Daoy (cell line): ENCODE measurements at regions not wholly inside any gene's neighbourhood (a gene's known extent, or its start where the extent isn't known, plus 50 kb on each side); places are given as distances from the start of the nearest gene placed in this dataset.
"Not testable (repeated sequence)": the region's sequence is repeated elsewhere in the genome, so short reads cannot be mapped to it uniquely, and the experiment has no call there.

Experiments used
- DNase-seq: peaks from one replicate; pipeline ENCODE4 v3.0.0-alpha.2; 2015; ENCODE audit warnings: low read depth

DNA sequence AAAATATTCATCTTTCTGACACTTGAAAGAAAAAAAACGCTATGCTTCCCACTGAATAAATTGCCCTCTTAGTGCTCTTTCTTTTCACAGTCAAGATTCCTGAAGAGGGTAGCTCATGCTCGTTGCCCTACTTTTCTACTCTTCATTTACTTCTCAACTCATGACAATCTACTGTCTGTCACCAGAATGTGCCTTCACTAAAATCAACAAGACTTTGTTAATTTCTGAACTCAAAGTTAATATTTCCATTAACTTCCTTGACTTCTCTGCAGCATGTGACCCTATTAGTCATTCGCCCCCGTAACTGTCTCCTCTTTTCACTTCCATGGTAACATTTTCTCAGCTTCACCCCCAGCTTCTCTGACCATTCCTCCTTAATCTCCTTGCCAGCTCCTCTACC lies 98.9 kb upstream of the MAPRE2 start:
- no peak for DNase-seq

DNA sequence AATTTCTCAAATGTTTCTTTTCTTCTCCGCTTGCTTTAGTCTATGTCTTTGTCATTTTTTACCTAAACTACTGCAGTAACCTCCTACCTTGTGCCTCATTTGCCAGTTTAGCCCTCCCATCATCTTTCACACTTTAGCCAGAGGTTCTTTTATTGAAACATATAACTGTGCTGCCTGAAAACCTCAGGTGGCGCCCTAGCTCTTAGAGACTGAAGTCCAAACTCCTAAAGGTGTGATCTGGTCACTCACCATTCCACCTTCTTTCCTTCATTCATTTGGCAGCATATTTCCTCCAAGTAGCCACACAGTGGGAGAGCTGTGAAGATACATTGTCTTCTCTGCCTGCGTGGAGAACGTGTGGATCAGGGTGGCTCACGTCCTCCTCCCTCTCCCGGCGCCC lies 98.2 kb upstream of the MAPRE2 start:
- DNase-seq, result no peak

- no peak for DNase-seq
Observed at GRCh38 chr18:34943587-34943986, 97.6 kb upstream of the MAPRE2 start.

- no peak for DNase-seq
Observed at GRCh38 chr18:34947711-34948125, 93.5 kb upstream of the MAPRE2 start.

DNA sequence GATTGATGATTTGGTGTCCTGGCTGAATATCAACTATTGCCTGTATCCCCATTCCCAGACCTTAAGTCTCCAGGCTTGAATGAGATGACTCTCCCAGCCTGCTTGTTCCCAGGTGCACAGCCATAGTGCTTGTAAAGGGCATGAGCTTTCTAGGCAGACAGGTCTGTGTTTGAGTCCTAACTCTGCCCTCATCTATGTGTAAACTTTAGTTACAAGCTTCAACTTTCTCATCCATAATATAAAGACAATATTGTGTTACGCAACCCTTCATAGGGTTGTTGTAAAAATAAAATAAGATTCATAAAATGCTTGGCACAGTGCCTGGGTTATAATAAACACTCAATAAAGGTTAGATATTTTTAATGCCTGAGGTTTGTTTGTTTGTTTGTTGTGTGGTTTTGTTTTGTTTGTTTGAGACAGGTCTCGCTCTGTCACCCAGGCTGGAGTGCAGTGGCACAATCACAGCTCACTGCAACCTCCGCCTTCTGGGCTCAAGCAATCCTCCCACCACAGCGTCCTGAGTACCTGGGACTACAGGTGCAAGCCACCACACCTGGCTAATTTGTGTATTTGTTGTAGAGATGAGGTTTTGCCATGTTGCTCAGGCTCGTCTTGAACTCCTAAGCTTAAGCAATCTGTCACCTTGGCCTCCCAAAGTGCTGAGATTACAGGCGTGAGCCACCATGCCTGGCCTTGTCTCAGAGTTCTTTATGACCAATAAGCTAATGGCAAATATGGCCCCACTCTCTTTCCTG lies 89.4 kb upstream of the MAPRE2 start:
- no peak for DNase-seq

- no peak for DNase-seq
Observed at GRCh38 chr18:34953212-34953611, 88.0 kb upstream of the MAPRE2 start.

DNA sequence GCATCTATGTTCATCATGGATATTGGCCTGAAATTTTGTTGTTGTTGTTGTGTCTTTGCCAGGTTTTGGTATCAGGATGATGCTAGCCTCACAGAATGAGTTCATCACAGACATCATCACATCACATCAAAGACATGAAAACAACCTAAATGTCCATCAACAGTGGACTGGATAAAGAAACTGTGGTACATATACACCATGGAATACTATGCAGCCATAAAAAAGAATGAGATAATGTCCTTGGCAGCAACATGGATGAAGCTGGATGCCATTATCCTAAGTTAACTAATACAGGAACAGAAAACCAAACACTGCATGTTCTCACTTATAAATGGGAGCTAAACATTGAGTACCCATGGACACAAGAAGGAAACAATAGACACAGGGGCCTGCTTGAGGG lies 85.7 kb upstream of the MAPRE2 start:
- DNase-seq, result not testable (repeated sequence)

GRCh38 chr18:34956663-34957062 lies 84.5 kb upstream of the MAPRE2 start:
- no peak for DNase-seq

DNA sequence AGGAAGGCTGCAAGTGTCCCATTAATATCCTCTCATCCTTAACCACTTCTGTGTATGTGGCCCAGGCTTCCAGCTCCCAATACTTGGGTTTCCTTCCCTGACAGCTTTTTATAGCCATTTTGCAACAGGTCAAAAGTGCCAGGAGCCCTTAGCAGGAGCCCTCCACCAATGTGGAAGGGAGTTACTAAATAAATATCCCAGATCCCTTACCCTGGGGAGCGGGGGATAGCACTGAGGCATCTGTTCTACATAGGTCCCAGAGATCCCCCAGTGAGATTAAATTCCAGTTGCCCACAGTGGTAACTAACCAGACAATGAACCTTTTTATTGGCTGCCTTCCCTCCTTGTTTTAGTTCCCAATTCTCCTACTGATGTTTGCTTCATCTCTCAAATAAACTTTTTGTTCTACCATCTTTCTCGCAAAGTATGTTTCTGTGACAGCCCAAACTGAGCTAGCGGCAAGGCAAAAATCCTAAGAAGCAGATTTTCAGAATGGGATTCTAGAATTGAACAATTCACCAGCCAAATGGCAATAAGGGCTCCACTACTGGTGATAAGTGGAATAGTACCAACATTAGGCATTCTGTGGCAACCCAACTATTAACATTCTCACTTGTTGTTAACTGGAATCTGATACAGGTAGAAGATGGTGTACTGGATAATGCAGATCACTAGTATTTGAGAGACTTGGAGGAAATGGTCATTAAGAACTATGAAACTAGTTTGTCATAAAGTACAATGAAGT lies 83.9 kb upstream of the MAPRE2 start:
- DNase-seq, result peak; percentile 25

GRCh38 chr18:34957864-34958259 lies 83.4 kb upstream of the MAPRE2 start:
- DNase-seq, result no peak

DNA sequence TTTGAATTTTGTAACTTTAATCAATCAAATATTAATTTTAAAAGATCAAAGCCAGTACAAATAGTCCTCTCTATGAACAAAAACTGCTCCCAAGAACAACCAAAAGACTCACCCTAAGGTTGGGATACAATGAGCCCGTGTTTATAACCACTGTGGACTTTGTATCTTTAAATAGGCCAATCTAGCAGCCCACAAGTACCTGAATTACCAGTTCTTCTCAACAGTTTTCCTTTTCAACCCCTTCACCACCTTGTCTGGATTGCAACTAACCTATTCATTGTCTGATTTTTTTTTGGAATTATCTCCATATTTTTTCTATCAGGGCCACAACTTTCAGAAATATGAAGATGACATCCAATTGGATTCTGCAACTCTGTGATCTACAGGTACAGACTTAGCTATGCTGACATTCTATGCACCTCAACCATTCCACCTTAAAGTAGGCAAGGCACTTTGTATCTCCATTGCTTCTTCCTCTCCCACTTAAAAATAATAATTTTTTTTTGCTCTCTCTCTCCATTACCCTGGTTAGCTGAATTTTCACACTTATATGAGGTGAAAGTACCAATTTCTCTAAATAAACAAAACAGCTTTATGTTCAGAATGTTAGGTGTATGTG lies 81.9 kb upstream of the MAPRE2 start:
- DNase-seq, result no peak

DNA sequence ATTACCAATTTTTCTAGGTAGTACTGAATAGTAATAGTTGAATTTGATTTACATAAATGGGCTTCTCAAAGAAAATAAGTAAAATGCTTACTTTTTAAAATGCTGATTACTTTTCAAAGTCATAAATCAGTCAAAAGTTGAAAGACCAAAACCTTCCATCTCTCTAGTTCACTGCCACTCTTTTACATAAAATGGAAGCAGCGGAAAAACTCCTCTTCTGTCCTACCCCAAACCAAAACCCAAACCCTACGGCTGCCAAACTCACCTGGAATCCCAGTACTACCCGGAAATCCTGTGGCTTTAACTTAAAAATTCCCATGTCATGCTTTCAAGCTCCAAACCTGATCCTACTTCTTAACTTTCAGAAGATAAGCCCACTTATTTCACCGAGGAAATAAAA lies 81.2 kb upstream of the MAPRE2 start:
- no peak for DNase-seq

DNA sequence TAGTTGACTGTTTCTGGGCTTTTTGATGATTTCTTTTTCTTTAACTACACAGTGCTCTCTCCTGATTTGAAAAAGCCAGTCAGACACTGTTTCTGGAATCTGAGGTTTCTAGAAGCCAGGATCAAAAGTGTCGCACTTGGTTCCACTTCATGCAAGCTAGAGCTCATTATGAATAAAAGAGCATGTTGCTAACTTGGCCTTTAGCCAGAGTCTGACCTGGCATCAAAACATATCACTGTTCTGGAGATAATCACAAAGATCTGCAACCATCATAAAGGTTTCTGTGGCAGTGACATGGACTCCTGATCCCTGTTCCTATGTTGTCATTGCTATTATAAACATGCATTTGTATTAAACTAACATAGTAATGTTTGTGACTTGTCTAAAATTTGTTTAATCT lies 76.1 kb upstream of the MAPRE2 start:
- no peak for DNase-seq

DNA sequence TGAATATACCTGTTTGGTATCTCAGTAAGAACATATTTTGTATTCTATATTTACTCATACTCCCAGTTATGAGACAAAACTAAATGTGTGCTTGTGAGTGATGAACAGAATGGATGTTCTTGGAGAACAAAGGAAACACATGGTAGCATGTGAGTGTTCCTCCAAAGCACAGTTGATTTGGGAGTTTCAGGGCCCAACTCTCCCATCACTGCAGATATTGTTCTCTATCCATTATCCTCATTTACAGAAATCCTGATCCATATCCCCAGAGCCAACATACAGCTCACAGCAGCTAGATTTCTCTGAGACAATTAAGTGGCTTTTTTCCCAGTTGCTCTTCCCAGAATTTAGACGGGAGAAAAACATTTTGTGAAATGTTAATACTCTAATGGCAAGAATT lies 75.6 kb upstream of the MAPRE2 start:
- DNase-seq, result no peak

GRCh38 chr18:34970106-34970505 lies 71.1 kb upstream of the MAPRE2 start:
- DNase-seq, result no peak

DNA sequence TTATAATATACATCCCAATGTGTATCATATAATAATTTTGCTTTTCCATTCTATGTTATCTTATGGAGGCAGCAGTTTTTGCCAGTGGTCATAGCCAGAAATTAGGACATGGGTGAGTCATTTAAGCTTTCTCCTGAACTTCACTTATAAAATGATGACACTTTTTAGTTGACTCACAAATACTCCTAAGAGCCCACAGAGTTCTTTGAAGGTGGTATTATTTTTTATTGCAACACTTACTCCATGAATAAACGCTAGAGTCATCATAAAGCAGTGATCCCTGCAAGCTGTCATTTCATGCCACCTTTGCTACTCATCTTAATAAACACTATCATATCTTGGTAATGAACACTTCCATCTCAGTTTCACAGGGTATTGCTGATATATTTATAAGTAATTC lies 69.9 kb upstream of the MAPRE2 start:
- no peak for DNase-seq

DNA sequence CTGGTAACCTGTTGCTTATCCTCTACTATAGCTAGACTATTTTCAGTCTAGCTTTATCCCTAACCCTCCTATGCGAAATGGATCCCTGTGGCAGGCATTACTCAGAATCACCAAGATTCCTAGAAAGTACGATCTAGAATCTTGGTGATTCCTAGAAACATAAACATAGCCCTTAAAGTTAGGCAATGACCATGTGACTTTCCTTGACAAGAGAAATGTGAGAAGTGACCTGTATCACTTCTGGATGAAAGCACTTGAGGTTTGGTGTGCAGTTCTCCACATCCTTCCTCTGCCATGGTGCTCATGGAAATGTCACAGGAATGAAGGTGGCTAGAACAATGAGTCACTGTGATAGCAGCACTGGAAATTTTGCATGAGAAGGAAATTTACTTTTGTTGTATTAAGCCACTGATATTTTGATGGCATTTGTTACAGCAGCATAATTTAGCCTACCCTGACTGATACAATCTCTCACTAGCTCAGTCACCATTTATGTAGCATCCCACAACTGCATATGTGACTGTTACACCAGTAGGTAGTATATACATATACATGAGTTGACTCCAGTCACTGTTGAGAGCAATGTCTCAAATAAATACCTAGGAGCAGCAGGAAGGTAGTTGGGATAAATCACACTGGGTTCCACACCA lies 68.3 kb upstream of the MAPRE2 start:
- no peak for DNase-seq

GRCh38 chr18:34976123-34976522 lies 65.1 kb upstream of the MAPRE2 start:
- DNase-seq, result no peak

- no peak for DNase-seq
Observed at GRCh38 chr18:34976534-34976898, 64.7 kb upstream of the MAPRE2 start.

DNA sequence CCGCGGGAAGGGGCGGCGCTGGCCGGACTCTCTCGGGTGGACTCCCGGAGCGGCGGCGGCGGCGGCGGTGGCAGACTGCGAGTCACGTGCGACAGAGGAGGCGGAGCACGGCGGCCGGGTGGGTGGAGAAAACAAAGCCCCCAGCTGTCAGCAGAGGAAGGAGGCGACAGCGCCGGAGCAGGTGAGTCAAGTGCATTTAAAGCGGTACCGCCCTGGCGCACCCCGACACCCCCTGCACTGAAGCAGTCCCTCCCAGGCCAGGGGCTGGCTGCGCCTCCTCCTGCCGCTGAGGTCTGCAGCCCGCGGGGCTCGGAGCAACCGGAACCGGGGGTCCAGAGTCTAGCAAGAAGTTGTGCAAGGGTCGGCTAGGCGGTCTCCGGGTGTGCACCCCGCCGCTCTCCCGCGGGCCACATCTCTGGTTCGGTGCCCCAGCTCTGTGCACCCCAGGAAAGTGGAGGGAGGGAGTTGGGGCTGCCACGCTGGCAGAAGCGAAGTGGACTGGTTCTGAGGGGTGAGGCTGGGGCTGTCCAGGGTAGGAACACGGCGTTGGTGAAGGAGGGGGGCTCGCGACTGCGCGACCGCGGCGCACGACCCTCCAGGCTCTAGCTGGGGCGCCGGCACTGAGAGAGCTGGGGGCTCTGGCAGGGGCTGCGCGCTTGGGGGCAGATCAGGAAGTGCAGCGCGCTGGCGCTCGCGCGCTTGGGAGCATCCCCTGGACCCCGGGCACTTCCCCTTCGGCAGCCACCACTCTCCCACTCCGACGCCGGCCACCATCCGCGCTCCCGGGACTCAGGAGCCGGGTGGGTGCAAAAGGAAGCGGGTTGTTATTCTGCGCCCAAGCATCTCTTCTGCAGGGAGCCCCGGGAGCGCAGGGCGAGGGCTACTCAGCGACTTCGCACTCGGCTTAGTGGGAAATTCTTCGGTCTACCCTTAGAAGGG lies 64.0 kb upstream of the MAPRE2 start:
- DNase-seq, result peak; percentile 62

GRCh38 chr18:34977838-34978532 lies 63.2 kb upstream of the MAPRE2 start:
- peak; percentile 47 for DNase-seq
